Loucy (cell line): ENCODE measurements at regions not wholly inside any gene's neighbourhood (a gene's known extent, or its start where the extent isn't known, plus 50 kb on each side); places are given as distances from the start of the nearest gene placed in this dataset.

Experiments used
- H2AFZ ChIP-seq: fragments of 200-600 bp; sonication (generic); 2 replicates; pipeline ENCODE4 v1.6.0; 2016; ENCODE audit warnings: antibody characterized with exemption, mild to moderate bottlenecking, low read length, moderate library complexity
- H3F3A ChIP-seq: fragments of 200-600 bp; 2 replicates; pipeline ENCODE4 v1.6.0; 2016; ENCODE audit warnings: antibody characterized with exemption, low read depth, mild to moderate bottlenecking
- H3K27me3 ChIP-seq: fragments of 200-600 bp; sonication (generic); 2 replicates; pipeline ENCODE4 v1.6.1; 2014; ENCODE audit warnings: low read length, mild to moderate bottlenecking; ENCODE audit not compliant: insufficient read depth, poor library complexity, severe bottlenecking
- H3K36me3 ChIP-seq: fragments of 200-600 bp; sonication (generic); 2 replicates; pipeline ENCODE4 v1.6.1; 2016; ENCODE audit warnings: low read length; ENCODE audit not compliant: insufficient read depth
- H3K4me1 ChIP-seq: fragments of 200-600 bp; sonication (generic); 2 replicates; pipeline ENCODE4 v1.5.1; 2014; ENCODE audit warnings: low read length, mild to moderate bottlenecking; ENCODE audit not compliant: insufficient read depth, poor library complexity, severe bottlenecking
- H3K4me2 ChIP-seq: fragments of 200-600 bp; sonication (generic); 2 replicates; pipeline ENCODE4 v1.6.0; 2014; ENCODE audit warnings: antibody characterized with exemption, low read length, low read depth, mild to moderate bottlenecking; ENCODE audit not compliant: poor library complexity, severe bottlenecking
- H3K4me3 ChIP-seq: fragments of 200-600 bp; sonication (generic); 2 replicates; pipeline ENCODE4 v1.5.1; 2014; ENCODE audit warnings: low read length, mild to moderate bottlenecking, mixed read lengths; ENCODE audit not compliant: poor library complexity, severe bottlenecking
- H3K79me2 ChIP-seq: fragments of 200-600 bp; sonication (generic); 2 replicates; pipeline ENCODE4 v1.6.1; 2014; ENCODE audit warnings: low read length; ENCODE audit not compliant: insufficient read depth
- H3K9ac ChIP-seq: fragments of 200-600 bp; sonication (generic); 2 replicates; pipeline ENCODE4 v1.6.0; 2014; ENCODE audit warnings: mild to moderate bottlenecking, low read depth, low read length, moderate library complexity; ENCODE audit not compliant: poor library complexity, severe bottlenecking
- H3K9me2 ChIP-seq: fragments of 200-600 bp; sonication (generic); replicated peaks from 2 replicates; pipeline ENCODE4 v1.6.1; 2016; ENCODE audit warnings: low read depth, low read length, mixed read lengths
- H3K9me3 ChIP-seq: fragments of 200-600 bp; sonication (generic); 2 replicates; pipeline ENCODE4 v1.6.1; 2014; ENCODE audit warnings: mild to moderate bottlenecking, antibody characterized with exemption, low read length, low read depth; ENCODE audit not compliant: insufficient read depth
- H4K20me1 ChIP-seq: fragments of 200-600 bp; sonication (generic); 2 replicates; pipeline ENCODE4 v1.6.0; 2014; ENCODE audit warnings: antibody characterized with exemption, low read length, mild to moderate bottlenecking; ENCODE audit not compliant: insufficient read depth, poor library complexity, severe bottlenecking
- EZH2phosphoT487 ChIP-seq: fragments of 200-600 bp; IDR thresholded peaks from 2 replicates; pipeline ENCODE4 v1.6.1; 2018; ENCODE audit warnings: antibody characterized with exemption, mild to moderate bottlenecking, moderate library complexity, borderline replicate concordance
- TF ChIP-seq, protein P1 (sequence below): fragments of 200-600 bp; sonication (generic); conservative IDR thresholded peaks from 2 replicates; pipeline ENCODE4 v1.5.1; 2014; ENCODE audit warnings: mild to moderate bottlenecking, antibody characterized with exemption, low read length

DNA sequence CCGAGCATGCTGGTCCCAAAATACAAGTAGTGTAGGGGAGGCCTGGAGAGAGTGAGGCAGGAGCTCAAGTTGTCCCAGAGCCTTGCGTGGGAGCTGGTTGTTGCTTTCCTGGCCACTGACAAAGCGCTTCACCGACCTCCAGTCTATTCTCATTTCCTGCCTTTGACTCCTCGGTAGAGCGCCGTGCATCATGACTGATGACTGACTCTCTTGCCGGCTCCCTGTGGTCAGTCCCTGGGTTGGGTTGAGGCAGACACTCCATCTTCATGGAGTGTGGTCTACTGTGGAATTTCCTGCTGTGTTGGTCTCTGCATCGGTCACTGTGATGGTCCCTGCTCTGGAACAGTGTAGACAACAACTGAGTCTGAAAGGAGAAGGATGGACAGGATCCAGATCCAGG lies 175.1 kb upstream of the S1PR3 start:
- H3K79me2 ChIP-seq, result no peaks in the 10 kb centered on the region
- H3F3A ChIP-seq, result no peaks in the 10 kb centered on the region
- H3K4me1 ChIP-seq, result peaks cover 16% of the 10 kb centered on the region
- H3K9ac ChIP-seq, result no peak overlapping the region
- no peaks in the 10 kb centered on the region for H3K9me2 ChIP-seq
- TF ChIP-seq, protein P1, sequence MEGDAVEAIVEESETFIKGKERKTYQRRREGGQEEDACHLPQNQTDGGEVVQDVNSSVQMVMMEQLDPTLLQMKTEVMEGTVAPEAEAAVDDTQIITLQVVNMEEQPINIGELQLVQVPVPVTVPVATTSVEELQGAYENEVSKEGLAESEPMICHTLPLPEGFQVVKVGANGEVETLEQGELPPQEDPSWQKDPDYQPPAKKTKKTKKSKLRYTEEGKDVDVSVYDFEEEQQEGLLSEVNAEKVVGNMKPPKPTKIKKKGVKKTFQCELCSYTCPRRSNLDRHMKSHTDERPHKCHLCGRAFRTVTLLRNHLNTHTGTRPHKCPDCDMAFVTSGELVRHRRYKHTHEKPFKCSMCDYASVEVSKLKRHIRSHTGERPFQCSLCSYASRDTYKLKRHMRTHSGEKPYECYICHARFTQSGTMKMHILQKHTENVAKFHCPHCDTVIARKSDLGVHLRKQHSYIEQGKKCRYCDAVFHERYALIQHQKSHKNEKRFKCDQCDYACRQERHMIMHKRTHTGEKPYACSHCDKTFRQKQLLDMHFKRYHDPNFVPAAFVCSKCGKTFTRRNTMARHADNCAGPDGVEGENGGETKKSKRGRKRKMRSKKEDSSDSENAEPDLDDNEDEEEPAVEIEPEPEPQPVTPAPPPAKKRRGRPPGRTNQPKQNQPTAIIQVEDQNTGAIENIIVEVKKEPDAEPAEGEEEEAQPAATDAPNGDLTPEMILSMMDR, result no peak
- no peak for TF ChIP-seq EZH2phosphoT487
- no peaks in the 10 kb centered on the region for H3K27me3 ChIP-seq
- no peak overlapping the region for H2AFZ ChIP-seq
- H3K9me3 ChIP-seq, result no peaks in the 10 kb centered on the region
- H3K4me2 ChIP-seq, result no peak overlapping the region
- no peak overlapping the region for H3K4me3 ChIP-seq
- H4K20me1 ChIP-seq, result no peaks in the 10 kb centered on the region
- H3K36me3 ChIP-seq, result no peaks in the 10 kb centered on the region

DNA sequence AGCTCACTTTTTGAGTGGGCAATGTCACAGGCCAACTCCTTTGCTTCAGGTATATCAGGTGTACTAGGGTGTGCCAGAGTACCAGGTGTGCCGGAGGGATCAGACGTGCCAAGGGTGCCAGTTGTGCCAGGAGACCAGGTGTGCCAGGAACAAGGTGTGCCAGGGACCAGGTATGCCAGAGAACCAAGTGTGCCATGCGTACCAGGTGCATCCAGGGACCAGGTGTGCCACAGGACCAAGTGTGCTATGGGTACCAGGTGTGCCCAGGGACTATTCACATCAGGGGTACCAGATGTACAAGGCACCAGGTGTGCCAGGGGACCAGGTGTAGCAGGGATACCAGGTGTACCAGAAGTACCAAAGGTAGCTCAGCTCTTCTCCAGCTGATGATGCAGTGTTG lies 174.7 kb upstream of the S1PR3 start:
- Histone ChIP-seq H2AFZ (no peak overlapping the region), H3K27me3 (no peaks in the 10 kb centered on the region), H3F3A (no peaks in the 10 kb centered on the region), H3K4me2 (no peak overlapping the region), H3K4me3 (no peak overlapping the region), H3K4me1 (peaks cover 16% of the 10 kb centered on the region), H3K9ac (no peak overlapping the region), H3K9me2 (no peaks in the 10 kb centered on the region), H3K9me3 (no peaks in the 10 kb centered on the region), H4K20me1 (no peaks in the 10 kb centered on the region), H3K36me3 (no peaks in the 10 kb centered on the region), H3K79me2 (no peaks in the 10 kb centered on the region)
- TF ChIP-seq EZH2phosphoT487, result no peak
- TF ChIP-seq, protein P1, result no peak

DNA sequence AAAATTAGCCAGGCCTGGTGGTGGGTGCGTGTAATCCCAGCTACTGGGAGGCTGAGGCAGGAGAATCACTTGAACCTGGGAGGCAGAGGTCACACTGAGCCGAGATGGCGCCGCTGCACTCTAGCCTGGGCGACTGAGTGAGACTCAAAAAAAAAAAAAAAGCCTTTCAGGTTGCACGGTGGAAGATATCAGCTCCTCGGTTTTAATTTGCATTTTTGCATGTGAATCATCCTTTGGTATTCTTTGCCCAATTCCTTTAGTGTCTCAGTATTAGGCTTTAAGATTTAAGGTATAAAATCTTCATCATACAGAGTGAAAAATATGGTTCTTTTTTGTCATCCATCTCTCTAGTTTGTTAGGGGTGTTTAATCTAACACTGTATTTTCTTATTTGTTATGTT lies 173.6 kb upstream of the S1PR3 start:
- no peaks in the 10 kb centered on the region for H4K20me1 ChIP-seq
- no peaks in the 10 kb centered on the region for H3K9me2 ChIP-seq
- H3K27me3 ChIP-seq, result no peaks in the 10 kb centered on the region
- no peaks in the 10 kb centered on the region for H3K9me3 ChIP-seq
- no peaks in the 10 kb centered on the region for H3F3A ChIP-seq
- H3K4me3 ChIP-seq, result no peak overlapping the region
- no peak overlapping the region for H2AFZ ChIP-seq
- H3K4me1 ChIP-seq, result peaks cover 16% of the 10 kb centered on the region
- TF ChIP-seq EZH2phosphoT487, result no peak
- TF ChIP-seq, protein P1, result no peak
- no peaks in the 10 kb centered on the region for H3K79me2 ChIP-seq
- no peak overlapping the region for H3K9ac ChIP-seq
- no peak overlapping the region for H3K4me2 ChIP-seq
- H3K36me3 ChIP-seq, result no peaks in the 10 kb centered on the region
